Activated T-helper 2 cell treated with anti-CD3 and anti-CD28 coated beads, Interferon-gamma antibody, Interleukin-2, Interleukin-4, amounts not matched to agents 10 μg/mL and 5 μg/mL and 100 μg/mL, durations not matched to agents 14 hours and 24 hours and 36 hours (primary cell): ENCODE measurements at regions not wholly inside any gene's neighbourhood (a gene's known extent, or its start where the extent isn't known, plus 50 kb on each side); places are given as distances from the start of the nearest gene placed in this dataset.

Experiments used
- DNase-seq: peaks from one replicate; pipeline ENCODE4 v3.0.0; 2021; ENCODE audit warnings: low spot score
- H3K27ac Mint-ChIP-seq: one replicate; pipeline ENCODE4 v1.8.0; 2021; ENCODE audit warnings: mixed read lengths
- H3K27me3 Mint-ChIP-seq: one replicate; pipeline ENCODE4 v1.8.0; 2021; ENCODE audit warnings: low read depth, mixed read lengths
- H3K36me3 Mint-ChIP-seq: one replicate; pipeline ENCODE4 v1.8.0; 2021; ENCODE audit warnings: low read depth, mixed read lengths
- H3K4me1 Mint-ChIP-seq: one replicate; pipeline ENCODE4 v1.8.0; 2021; ENCODE audit warnings: low read depth, mixed read lengths
- H3K4me3 Mint-ChIP-seq: one replicate; pipeline ENCODE4 v1.8.0; 2021; ENCODE audit warnings: low read depth, mild to moderate bottlenecking, moderate library complexity, mixed read lengths
- H3K9me3 Mint-ChIP-seq: one replicate; pipeline ENCODE4 v1.8.0; 2021; ENCODE audit warnings: mixed read lengths
- intact Hi-C: fragments of 100-400 bp; cut with micrococcal nuclease; formaldehyde crosslinking; loops from one replicate; pipeline ENCODE4 v1.15.1; 2023

DNA sequence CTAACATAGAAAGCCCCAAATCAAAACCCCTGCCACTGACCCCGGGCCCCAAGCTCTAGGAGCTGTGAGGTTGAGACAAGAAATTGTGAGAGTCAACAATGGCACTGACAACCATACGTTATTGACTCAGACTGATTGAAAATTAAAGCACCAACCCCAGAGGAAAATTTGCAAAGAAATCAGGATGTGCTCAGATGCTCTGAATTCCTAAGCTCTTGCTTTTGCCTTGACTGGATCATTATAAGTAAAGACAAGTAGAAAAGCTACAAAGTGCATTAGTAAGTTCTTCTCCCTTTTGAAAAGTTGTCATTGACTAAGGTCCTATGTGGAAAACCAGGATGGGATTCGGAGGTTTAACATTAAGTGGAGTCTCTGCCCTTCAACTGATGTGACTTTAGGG, 130.2 kb downstream of the SAMD9 start:
- H3K27ac Mint-ChIP-seq = no peak overlapping the region
- no peak overlapping the region for H3K4me3 Mint-ChIP-seq
- H3K27me3 Mint-ChIP-seq = peaks cover 5% of the 10 kb centered on the region
- H3K4me1 Mint-ChIP-seq = no peaks in the 10 kb centered on the region
- no peak for DNase-seq
- intact Hi-C loops = no loop called here
- peaks cover 4% of the 10 kb centered on the region for H3K9me3 Mint-ChIP-seq
- H3K36me3 Mint-ChIP-seq = no peaks in the 10 kb centered on the region

DNA sequence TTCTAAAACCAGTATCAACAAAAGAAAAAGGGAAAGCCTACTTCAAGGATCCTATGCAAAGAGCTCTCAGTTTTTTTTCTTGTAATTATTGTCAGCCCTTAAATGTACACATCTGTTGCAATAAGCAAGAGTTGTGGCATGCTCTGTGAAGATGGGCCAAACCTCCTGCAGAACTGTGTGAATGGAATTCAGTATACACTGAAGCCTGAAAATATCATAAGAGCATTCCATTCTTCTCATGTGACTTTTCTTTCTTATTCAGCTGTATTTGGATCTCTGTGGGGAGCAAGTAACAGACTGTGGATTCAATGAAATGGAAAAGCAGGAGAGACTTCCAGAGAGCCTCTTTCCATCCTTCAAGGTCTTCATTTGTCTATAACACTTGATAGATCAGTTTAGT, 130.7 kb downstream of the SAMD9 start:
- no peaks in the 10 kb centered on the region for H3K36me3 Mint-ChIP-seq
- intact Hi-C loops = no loop called here
- H3K4me3 Mint-ChIP-seq = no peak overlapping the region
- peaks cover 5% of the 10 kb centered on the region for H3K27me3 Mint-ChIP-seq
- no peak overlapping the region for H3K27ac Mint-ChIP-seq
- no peaks in the 10 kb centered on the region for H3K4me1 Mint-ChIP-seq
- H3K9me3 Mint-ChIP-seq = peaks cover 4% of the 10 kb centered on the region
- DNase-seq = no peak

DNA sequence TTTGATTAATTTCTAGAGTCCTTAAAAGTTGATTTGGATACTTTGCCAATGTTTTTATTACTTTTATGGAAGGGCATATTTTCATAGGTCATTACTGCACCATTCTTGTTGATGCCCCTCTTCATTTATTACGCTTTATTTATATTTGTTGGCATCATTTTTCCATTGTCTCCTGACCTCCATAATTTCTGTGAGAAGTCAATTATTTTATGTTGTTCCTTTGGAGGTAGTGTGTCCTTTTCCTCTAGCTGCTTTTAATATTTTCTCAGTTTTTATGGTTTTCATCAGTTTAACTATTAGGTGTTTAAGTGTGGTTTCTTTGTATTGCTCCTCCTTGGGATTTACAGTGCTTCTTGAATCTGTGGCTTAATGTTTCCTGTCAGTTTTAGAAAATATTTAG, 134.9 kb downstream of the SAMD9 start:
- Mint-ChIP-seq H3K4me1 (no peaks in the 10 kb centered on the region), H3K27me3 (peaks cover 3% of the 10 kb centered on the region), H3K27ac (no peak overlapping the region), H3K4me3 (no peak overlapping the region), H3K36me3 (peaks cover 6% of the 10 kb centered on the region), H3K9me3 (peaks cover 21% of the 10 kb centered on the region)
- no peak for DNase-seq
- intact Hi-C loops = no loop called here

DNA sequence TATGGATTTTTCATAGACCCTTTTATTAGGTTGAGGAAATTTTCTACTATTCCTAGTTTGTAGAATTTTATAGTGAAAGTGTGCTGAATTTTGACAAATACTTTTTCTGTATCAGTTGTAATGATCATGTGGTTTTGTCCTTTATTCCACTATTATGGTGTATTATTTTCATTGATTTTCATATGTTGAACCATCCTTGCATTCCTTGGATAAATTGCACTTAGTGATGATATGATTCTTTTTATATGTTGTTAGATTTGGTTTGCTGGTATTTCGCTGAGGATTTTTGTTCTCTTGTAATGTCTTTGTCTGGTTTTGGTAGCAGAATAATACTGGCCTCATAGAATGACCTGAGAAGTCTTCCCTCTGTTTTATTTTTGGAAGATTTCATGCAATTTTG, 140.6 kb upstream of the CDK6 start:
- peaks cover 16% of the 10 kb centered on the region for H3K4me1 Mint-ChIP-seq

DNA sequence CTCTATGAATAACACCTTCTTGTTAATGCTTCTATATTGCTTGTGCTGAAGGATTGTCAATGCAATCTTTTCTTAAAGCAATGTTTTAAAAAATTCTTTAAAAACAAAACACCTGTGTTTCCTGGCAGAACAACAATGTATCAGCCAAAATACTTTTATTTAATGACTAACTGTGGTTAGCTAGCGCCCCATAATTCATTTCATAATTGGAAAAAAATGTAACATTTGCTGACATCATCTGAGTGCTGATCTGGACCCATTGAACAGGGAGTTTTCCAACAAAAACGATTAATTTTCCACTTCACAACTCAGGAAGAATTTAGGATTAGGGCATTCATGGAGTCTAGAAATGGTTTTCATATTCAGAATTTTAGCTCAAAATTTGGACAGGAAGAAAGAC, 137.6 kb upstream of the CDK6 start:
- Mint-ChIP-seq H3K4me3 (no peak overlapping the region), H3K27ac (no peak overlapping the region), H3K27me3 (no peaks in the 10 kb centered on the region), H3K4me1 (peaks cover 20% of the 10 kb centered on the region), H3K9me3 (peaks cover 41% of the 10 kb centered on the region), H3K36me3 (peaks cover 27% of the 10 kb centered on the region)
- DNase-seq = no peak
- intact Hi-C loops = no loop called here

More for the DNA sequence above, 140.6 kb upstream of the CDK6 start:
- Mint-ChIP-seq H3K27ac (no peak overlapping the region), H3K27me3 (no peaks in the 10 kb centered on the region), H3K4me3 (no peak overlapping the region), H3K36me3 (peaks cover 26% of the 10 kb centered on the region), H3K9me3 (peaks cover 50% of the 10 kb centered on the region)
- no peak for DNase-seq
- intact Hi-C loops = no loop called here

DNA sequence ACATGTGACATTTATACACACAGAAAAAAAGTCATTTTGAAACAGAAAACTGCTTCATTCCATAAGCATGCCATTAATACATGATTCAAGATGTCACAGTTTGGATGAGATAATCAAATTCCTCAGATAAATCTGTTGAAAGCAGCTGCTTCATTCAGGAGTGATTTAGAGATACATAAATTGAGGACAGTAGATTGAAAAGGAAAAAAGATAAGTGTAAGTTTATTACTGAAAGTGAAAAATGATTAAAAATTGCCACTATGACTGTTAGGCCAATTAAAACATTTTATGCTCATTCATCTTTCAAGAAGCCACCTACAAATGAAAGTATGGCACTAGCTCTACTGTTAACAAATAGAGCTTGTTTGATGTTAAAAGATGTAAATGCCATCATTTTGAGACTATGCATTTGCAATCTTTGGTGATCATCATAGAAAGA, 136.9 kb upstream of the CDK6 start:
- no peaks in the 10 kb centered on the region for H3K27me3 Mint-ChIP-seq
- intact Hi-C loops = no loop called here
- no peak for DNase-seq
- no peak overlapping the region for H3K4me3 Mint-ChIP-seq
- H3K9me3 Mint-ChIP-seq = peaks cover 35% of the 10 kb centered on the region
- H3K27ac Mint-ChIP-seq = peak overlapping the region; percentile 43
- H3K36me3 Mint-ChIP-seq = peaks cover 23% of the 10 kb centered on the region
- peaks cover 20% of the 10 kb centered on the region for H3K4me1 Mint-ChIP-seq

DNA sequence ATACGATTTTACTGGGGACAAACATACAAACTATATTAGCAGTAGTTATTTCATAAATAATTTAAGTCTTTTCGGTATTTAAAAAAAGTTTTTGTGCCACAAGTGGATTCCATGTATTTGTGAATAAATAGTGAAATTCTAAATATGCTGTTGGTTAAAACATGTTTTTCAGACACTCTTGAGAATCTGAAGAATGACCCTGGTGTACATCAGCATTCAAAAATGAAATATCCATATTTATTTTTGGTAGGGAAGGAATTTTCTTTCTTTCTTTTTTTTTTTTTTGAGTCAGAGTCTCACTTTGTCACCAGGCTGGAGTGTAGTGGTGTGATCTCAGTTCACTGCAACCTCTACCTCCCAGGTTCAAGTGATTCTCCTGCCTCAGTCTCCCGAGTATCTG, 136.1 kb upstream of the CDK6 start:
- Mint-ChIP-seq H3K27me3 (no peaks in the 10 kb centered on the region), H3K9me3 (peaks cover 28% of the 10 kb centered on the region), H3K4me1 (peaks cover 20% of the 10 kb centered on the region), H3K4me3 (no peak overlapping the region), H3K36me3 (peaks cover 19% of the 10 kb centered on the region), H3K27ac (no peak overlapping the region)
- DNase-seq = no peak
- intact Hi-C loops = no loop called here

DNA sequence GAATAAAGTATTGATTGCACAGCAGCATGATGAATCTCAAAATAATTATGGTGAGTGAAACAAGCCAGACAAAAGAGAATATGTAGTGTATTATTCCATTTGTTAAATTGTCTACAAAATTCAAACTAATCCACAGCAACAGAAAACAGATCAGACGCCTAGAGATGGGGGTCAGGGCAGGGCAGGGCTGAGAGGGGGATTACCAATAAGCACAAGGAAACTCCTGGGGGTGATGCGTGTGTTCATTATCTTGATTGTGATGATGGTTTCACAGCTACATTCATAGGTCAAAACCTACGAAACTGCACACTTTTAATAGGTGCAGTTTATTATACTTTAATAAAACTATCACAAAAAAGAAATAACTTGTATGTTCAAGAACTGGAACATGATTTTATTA, 132.7 kb upstream of the CDK6 start:
- peak overlapping the region; percentile 46 for H3K27ac Mint-ChIP-seq
- H3K27me3 Mint-ChIP-seq = no peaks in the 10 kb centered on the region
- H3K4me3 Mint-ChIP-seq = no peak overlapping the region
- intact Hi-C loops = no loop called here
- DNase-seq = no peak
- peaks cover 3% of the 10 kb centered on the region for H3K9me3 Mint-ChIP-seq
- peaks cover 2% of the 10 kb centered on the region for H3K36me3 Mint-ChIP-seq
- peaks cover 7% of the 10 kb centered on the region for H3K4me1 Mint-ChIP-seq

DNA sequence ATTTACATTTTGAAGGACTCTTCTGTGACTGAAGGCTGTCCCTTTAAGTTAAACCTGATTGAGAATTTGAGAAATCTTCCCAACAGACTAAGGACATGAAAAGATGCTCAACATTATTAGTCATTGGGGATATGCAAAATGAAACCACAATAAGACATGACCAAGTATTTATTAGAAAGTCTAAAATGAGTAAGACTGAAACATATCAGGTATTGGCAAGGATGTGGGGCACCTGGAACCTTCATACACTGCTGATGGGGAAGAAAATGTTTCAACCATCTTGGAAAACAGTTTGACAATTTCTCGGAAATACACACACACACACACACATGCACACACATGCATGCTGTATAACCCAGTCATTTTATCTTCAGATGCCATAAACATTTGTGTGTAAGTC, 132.1 kb upstream of the CDK6 start:
- H3K36me3 Mint-ChIP-seq = peaks cover 2% of the 10 kb centered on the region
- DNase-seq = no peak
- peaks cover 7% of the 10 kb centered on the region for H3K4me1 Mint-ChIP-seq
- intact Hi-C loops = no loop called here
- no peaks in the 10 kb centered on the region for H3K9me3 Mint-ChIP-seq
- no peak overlapping the region for H3K27ac Mint-ChIP-seq
- no peaks in the 10 kb centered on the region for H3K27me3 Mint-ChIP-seq
- no peak overlapping the region for H3K4me3 Mint-ChIP-seq

DNA sequence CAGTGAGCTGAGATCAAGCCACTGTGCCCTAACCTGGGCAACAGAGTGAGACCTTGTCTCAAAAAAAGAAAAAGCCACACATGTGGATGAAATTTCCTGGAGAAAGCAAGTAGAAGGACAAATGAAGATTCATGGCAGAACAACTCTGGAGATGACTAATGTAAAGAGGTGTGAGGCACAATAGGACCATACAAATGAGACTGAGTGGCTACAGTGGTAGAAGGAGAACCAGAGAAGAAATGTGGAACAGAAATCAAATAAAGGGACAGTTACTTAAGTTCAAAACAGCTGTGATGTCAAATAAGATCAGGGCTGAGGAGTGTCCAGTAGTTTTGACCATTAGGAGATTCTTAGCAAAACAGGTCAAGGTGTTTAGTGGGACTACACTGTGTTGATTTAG, 130.9 kb upstream of the CDK6 start:
- Mint-ChIP-seq H3K27ac (no peak overlapping the region), H3K9me3 (peaks cover 2% of the 10 kb centered on the region), H3K27me3 (no peaks in the 10 kb centered on the region), H3K36me3 (peaks cover 2% of the 10 kb centered on the region), H3K4me3 (no peak overlapping the region), H3K4me1 (peaks cover 4% of the 10 kb centered on the region)
- intact Hi-C loops = no loop called here
- no peak for DNase-seq

DNA sequence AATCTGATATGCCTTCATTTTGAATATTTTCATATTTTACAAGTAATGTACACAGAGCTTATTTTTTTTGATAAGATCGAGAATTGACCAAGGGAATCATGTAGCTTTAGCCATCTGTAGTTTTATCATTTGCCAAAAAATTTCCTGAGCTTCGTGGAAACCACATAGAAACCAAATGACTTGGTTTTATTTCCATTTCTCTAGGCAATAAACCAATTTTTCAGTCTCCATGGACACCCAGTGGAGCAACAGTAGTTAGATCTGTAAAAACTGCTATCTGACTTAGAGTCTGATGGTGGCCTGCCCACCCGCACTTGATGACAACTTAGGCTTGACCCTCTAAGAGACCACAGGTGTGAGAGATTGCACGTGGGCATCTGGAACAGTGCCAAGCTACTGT, 127.8 kb upstream of the CDK6 start:
- intact Hi-C loops = no loop called here
- DNase-seq = no peak
- Mint-ChIP-seq H3K4me1 (peaks cover 2% of the 10 kb centered on the region), H3K27me3 (no peaks in the 10 kb centered on the region), H3K4me3 (no peak overlapping the region), H3K36me3 (peaks cover 9% of the 10 kb centered on the region), H3K9me3 (peaks cover 18% of the 10 kb centered on the region), H3K27ac (no peak overlapping the region)

DNA sequence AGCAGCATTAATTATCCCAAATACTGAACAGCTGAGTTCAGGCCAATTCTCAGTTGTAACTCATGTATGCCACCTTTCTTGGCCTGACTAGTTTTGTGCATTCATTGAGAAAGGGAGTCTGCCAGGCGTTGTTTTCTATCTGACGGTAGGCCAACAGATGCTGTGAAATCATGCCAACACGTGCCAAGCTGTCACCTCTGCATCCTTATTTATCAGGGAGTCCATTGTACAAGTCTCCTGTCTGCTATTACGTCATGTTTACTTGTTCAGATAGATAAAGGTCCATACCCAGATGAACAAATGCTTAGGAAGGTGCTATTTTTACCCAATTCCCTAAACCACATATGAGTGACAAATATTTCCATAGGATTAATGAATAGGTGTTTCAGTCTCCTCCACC, 127.2 kb upstream of the CDK6 start:
- no peak for DNase-seq
- no peak overlapping the region for H3K27ac Mint-ChIP-seq
- no peaks in the 10 kb centered on the region for H3K27me3 Mint-ChIP-seq
- H3K36me3 Mint-ChIP-seq = peaks cover 9% of the 10 kb centered on the region
- intact Hi-C loops = no loop called here
- peaks cover 18% of the 10 kb centered on the region for H3K9me3 Mint-ChIP-seq
- H3K4me3 Mint-ChIP-seq = no peak overlapping the region
- H3K4me1 Mint-ChIP-seq = no peaks in the 10 kb centered on the region

DNA sequence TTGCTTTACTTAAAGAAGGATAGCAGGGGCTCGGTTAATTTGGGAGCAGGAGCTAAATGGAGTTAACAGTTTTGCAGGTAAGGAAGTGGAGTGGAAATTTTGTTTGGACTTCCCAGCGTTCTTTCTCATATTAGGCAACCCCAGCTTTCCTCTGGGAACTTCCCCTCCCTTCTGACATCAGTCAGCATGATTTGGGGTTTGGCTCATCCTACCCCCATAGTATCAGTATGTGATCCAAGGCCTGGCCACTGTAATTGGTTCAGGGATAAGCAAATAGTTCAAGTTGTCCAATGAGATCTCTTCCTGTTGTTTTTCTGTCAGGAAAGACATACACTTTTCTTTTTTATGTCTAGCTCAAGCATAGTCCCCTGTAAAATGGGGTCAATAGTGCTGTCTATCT, 125.6 kb upstream of the CDK6 start:
- intact Hi-C loops = no loop called here
- no peak for DNase-seq
- Mint-ChIP-seq H3K36me3 (peaks cover 20% of the 10 kb centered on the region), H3K27me3 (no peaks in the 10 kb centered on the region), H3K27ac (no peak overlapping the region), H3K4me1 (peaks cover 11% of the 10 kb centered on the region), H3K4me3 (no peak overlapping the region), H3K9me3 (peaks cover 24% of the 10 kb centered on the region)

DNA sequence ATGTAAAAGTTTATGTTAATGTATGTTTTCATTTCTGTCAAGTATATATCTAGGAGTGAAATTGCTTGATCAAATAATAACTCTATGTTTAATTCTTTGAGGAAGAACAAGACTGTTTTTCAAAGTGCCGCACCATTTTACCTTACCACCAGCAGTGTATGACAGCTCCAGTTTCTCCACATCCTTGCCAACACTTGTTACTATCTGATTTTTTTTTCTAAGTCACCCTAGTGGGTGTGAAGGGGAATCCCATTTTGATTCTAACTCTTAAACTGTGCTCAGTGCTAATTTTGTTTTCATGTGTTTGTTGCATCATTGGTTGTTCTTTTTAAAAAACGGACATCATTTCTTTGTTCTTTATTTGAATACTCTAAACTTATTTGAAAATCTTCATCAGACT, 120.2 kb upstream of the CDK6 start:
- no peak overlapping the region for H3K4me3 Mint-ChIP-seq
- peaks cover 35% of the 10 kb centered on the region for H3K36me3 Mint-ChIP-seq
- peaks cover 37% of the 10 kb centered on the region for H3K9me3 Mint-ChIP-seq
- H3K27ac Mint-ChIP-seq = peak overlapping the region; percentile 7
- H3K27me3 Mint-ChIP-seq = no peaks in the 10 kb centered on the region
- intact Hi-C loops = loop anchor here (10.0 kb wide), 1 partner anchor 208 kb away; no protein-coding TSS in a partner anchor
- H3K4me1 Mint-ChIP-seq = peaks cover 35% of the 10 kb centered on the region
- no peak for DNase-seq
